Mucosa of rectum (tissue), 2 donors: ENCODE measurements at regions not wholly inside any gene's neighbourhood (a gene's known extent, or its start where the extent isn't known, plus 50 kb on each side); places are given as distances from the start of the nearest gene placed in this dataset.

Experiments used
- H3K27ac ChIP-seq, 2 donors: one replicate each; pipeline ENCODE4 v1.7.0; 2013; ENCODE audit warnings: inconsistent platforms in 2 of 2, low read depth in 2 of 2, low read length in 2 of 2
- H3K27me3 ChIP-seq, 2 donors: one replicate each; pipeline ENCODE4 v1.7.0; 2013; ENCODE audit warnings: low read length in 2 of 2; ENCODE audit not compliant: control insufficient read depth in 2 of 2, insufficient read depth in 2 of 2
- H3K36me3 ChIP-seq, 2 donors: one replicate each; pipeline ENCODE4 v1.7.0; 2013; ENCODE audit warnings: low read length in 2 of 2; ENCODE audit not compliant: control insufficient read depth in 2 of 2, insufficient read depth in 2 of 2
- H3K4me1 ChIP-seq, 2 donors: one replicate each; pipeline ENCODE4 v1.7.0; 2013; ENCODE audit warnings: low read length in 2 of 2, mild to moderate bottlenecking in 1 of 2; ENCODE audit not compliant: control insufficient read depth in 2 of 2, insufficient read depth in 2 of 2
- H3K4me3 ChIP-seq, 2 donors: one replicate each; pipeline ENCODE4 v1.7.0; 2013; ENCODE audit warnings: low read length in 2 of 2
- H3K9ac ChIP-seq, 2 donors: one replicate each; pipeline ENCODE4 v1.7.0; 2013; ENCODE audit warnings: low read length in 2 of 2, low read depth in 1 of 2, mild to moderate bottlenecking in 1 of 2
- H3K9me3 ChIP-seq, 2 donors: one replicate each; pipeline ENCODE4 v1.7.0; 2013; ENCODE audit warnings: low read length in 2 of 2; ENCODE audit not compliant: control insufficient read depth in 2 of 2
- donor health status: healthy.
- donor health status: Normal muscosa, but diverticular disease.

- no peaks in the 10 kb centered on the region for H3K9me3 ChIP-seq
- no peaks in the 10 kb centered on the region for H3K36me3 ChIP-seq
- no peaks in the 10 kb centered on the region for H3K4me1 ChIP-seq
- no peaks in the 10 kb centered on the region for H3K27me3 ChIP-seq
- H3K27ac ChIP-seq, result no peak overlapping the region
- no peak overlapping the region for H3K9ac ChIP-seq
- H3K4me3 ChIP-seq, result no peak overlapping the region
Observed at GRCh38 chr17:12282056-12282455, 261.4 kb downstream of the MAP2K4 start.

GRCh38 chr17:12287953-12288352, 267.3 kb downstream of the MAP2K4 start:
- no peak overlapping the region for H3K4me3 ChIP-seq
- H3K9ac ChIP-seq, result no peak overlapping the region
- no peaks in the 10 kb centered on the region for H3K4me1 ChIP-seq
- H3K36me3 ChIP-seq, result no peaks in the 10 kb centered on the region
- H3K27me3 ChIP-seq, result no peaks in the 10 kb centered on the region
- H3K27ac ChIP-seq, result no peak overlapping the region
- H3K9me3 ChIP-seq, result no peaks in the 10 kb centered on the region

GRCh38 chr17:12290207-12290606, 269.5 kb downstream of the MAP2K4 start:
- no peak overlapping the region for H3K4me3 ChIP-seq
- H3K9ac ChIP-seq, result no peak overlapping the region
- no peaks in the 10 kb centered on the region for H3K36me3 ChIP-seq
- H3K27me3 ChIP-seq, result no peaks in the 10 kb centered on the region
- no peak overlapping the region for H3K27ac ChIP-seq
- no peaks in the 10 kb centered on the region for H3K9me3 ChIP-seq
- no peaks in the 10 kb centered on the region for H3K4me1 ChIP-seq

GRCh38 chr17:12296209-12296625, 275.5 kb downstream of the MAP2K4 start:
- Histone ChIP-seq H3K4me1 (no peaks in the 10 kb centered on the region), H3K9me3 (no peaks in the 10 kb centered on the region), H3K9ac (no peak overlapping the region), H3K27ac (no peak overlapping the region), H3K27me3 (no peaks in the 10 kb centered on the region), H3K4me3 (no peak overlapping the region), H3K36me3 (no peaks in the 10 kb centered on the region)

- H3K27ac ChIP-seq, result no peak overlapping the region
- H3K9ac ChIP-seq, result no peak overlapping the region
- no peaks in the 10 kb centered on the region for H3K36me3 ChIP-seq
- no peaks in the 10 kb centered on the region for H3K27me3 ChIP-seq
- no peaks in the 10 kb centered on the region for H3K9me3 ChIP-seq
- no peak overlapping the region for H3K4me3 ChIP-seq
- no peaks in the 10 kb centered on the region for H3K4me1 ChIP-seq
Observed at GRCh38 chr17:12301551-12301950, 280.9 kb downstream of the MAP2K4 start.

- no peak overlapping the region for H3K27ac ChIP-seq
- H3K4me1 ChIP-seq, result no peaks in the 10 kb centered on the region
- H3K4me3 ChIP-seq, result no peak overlapping the region
- no peak overlapping the region for H3K9ac ChIP-seq
- H3K27me3 ChIP-seq, result no peaks in the 10 kb centered on the region
- no peaks in the 10 kb centered on the region for H3K36me3 ChIP-seq
- H3K9me3 ChIP-seq, result no peaks in the 10 kb centered on the region
Observed at GRCh38 chr17:12302711-12303110, 282.0 kb downstream of the MAP2K4 start.

GRCh38 chr17:12310811-12311210, 290.1 kb downstream of the MAP2K4 start:
- Histone ChIP-seq H3K36me3 (no peaks in the 10 kb centered on the region), H3K4me1 (no peaks in the 10 kb centered on the region), H3K27ac (no peak overlapping the region), H3K9me3 (no peaks in the 10 kb centered on the region), H3K4me3 (no peak overlapping the region), H3K27me3 (no peaks in the 10 kb centered on the region), H3K9ac (no peak overlapping the region)

- Histone ChIP-seq H3K9ac (no peak overlapping the region), H3K36me3 (no peaks in the 10 kb centered on the region), H3K4me1 (no peaks in the 10 kb centered on the region), H3K9me3 (no peaks in the 10 kb centered on the region), H3K27me3 (no peaks in the 10 kb centered on the region), H3K4me3 (no peak overlapping the region), H3K27ac (no peak overlapping the region)
Observed at GRCh38 chr17:12312692-12313091, 292.0 kb downstream of the MAP2K4 start.

GRCh38 chr17:12313786-12314185, 293.1 kb downstream of the MAP2K4 start:
- Histone ChIP-seq H3K4me3 (no peak overlapping the region), H3K27ac (no peak overlapping the region)

GRCh38 chr17:12316021-12316420, 295.3 kb downstream of the MAP2K4 start:
- H3K9me3 ChIP-seq, result no peaks in the 10 kb centered on the region
- no peaks in the 10 kb centered on the region for H3K4me1 ChIP-seq
- no peak overlapping the region for H3K9ac ChIP-seq

More at GRCh38 chr17:12313786-12314185, 293.1 kb downstream of the MAP2K4 start:
- no peaks in the 10 kb centered on the region for H3K4me1 ChIP-seq
- no peaks in the 10 kb centered on the region for H3K9me3 ChIP-seq
- no peaks in the 10 kb centered on the region for H3K27me3 ChIP-seq
- no peaks in the 10 kb centered on the region for H3K36me3 ChIP-seq
- H3K9ac ChIP-seq, result no peak overlapping the region

More at GRCh38 chr17:12316021-12316420, 295.3 kb downstream of the MAP2K4 start:
- Histone ChIP-seq H3K36me3 (no peaks in the 10 kb centered on the region), H3K4me3 (no peak overlapping the region), H3K27ac (no peak overlapping the region), H3K27me3 (no peaks in the 10 kb centered on the region)
